ENCODE measurements at regions not wholly inside any gene's neighbourhood (a gene's known extent, or its start where the extent isn't known, plus 50 kb on each side); places are given as distances from the start of the nearest gene placed in this dataset.

- TF ChIP-seq CTCF (IDR thresholded peaks at IDR 0.05) (no peak), EZH2 (IDR thresholded peaks at IDR 0.05; ENCODE audit: borderline replicate concordance, insufficient read depth, low read depth, low read length, poor library complexity, severe bottlenecking) (no peak)
Observed at GRCh38 chr9:65405253-65405652, 120.2 kb upstream of the FOXD4L5 start.

All from B cell (primary cell).